Hepatocyte (in vitro differentiated cells): ENCODE measurements at regions not wholly inside any gene's neighbourhood (a gene's known extent, or its start where the extent isn't known, plus 50 kb on each side); places are given as distances from the start of the nearest gene placed in this dataset.

Source experiments
- DNase-seq: peaks from one replicate; pipeline ENCODE4 v3.0.0-alpha.2; 2016; ENCODE audit warnings: low spot score
- H2AFZ ChIP-seq: fragments of 200-600 bp; sonication (generic); 2 replicates; pipeline ENCODE4 v1.6.0; 2016; ENCODE audit warnings: antibody characterized with exemption, mild to moderate bottlenecking
- H3K27ac ChIP-seq: fragments of 200-600 bp; sonication (generic); 2 replicates; pipeline ENCODE4 v1.5.1; 2016; ENCODE audit warnings: mild to moderate bottlenecking
- H3K27me3 ChIP-seq: fragments of 200-600 bp; sonication (generic); 2 replicates; pipeline ENCODE4 v1.6.1; 2016
- H3K36me3 ChIP-seq: fragments of 200-600 bp; sonication (generic); replicated peaks from 2 replicates; pipeline ENCODE4 v1.5.1; 2016; ENCODE audit warnings: low read depth; ENCODE audit not compliant: insufficient read depth
- H3K4me1 ChIP-seq: fragments of 200-600 bp; sonication (generic); 2 replicates; pipeline ENCODE4 v1.5.1; 2016; ENCODE audit warnings: mild to moderate bottlenecking, moderate library complexity; ENCODE audit not compliant: insufficient read depth
- H3K4me2 ChIP-seq: fragments of 200-600 bp; sonication (generic); 2 replicates; pipeline ENCODE4 v1.6.0; 2016
- H3K4me3 ChIP-seq: fragments of 200-600 bp; sonication (generic); 2 replicates; pipeline ENCODE4 v1.5.1; 2016; ENCODE audit warnings: mild to moderate bottlenecking
- H3K79me2 ChIP-seq: fragments of 200-600 bp; sonication (generic); 2 replicates; pipeline ENCODE4 v1.6.0; 2017; ENCODE audit warnings: mild to moderate bottlenecking
- H3K9me2 ChIP-seq: fragments of 200-600 bp; sonication (generic); replicated peaks from 2 replicates; pipeline ENCODE4 v1.6.0; 2017; ENCODE audit warnings: mild to moderate bottlenecking; ENCODE audit not compliant: insufficient read depth
- H3K9me3 ChIP-seq: fragments of 200-600 bp; sonication (generic); 2 replicates; pipeline ENCODE4 v1.5.1; 2016; ENCODE audit warnings: low read depth, mild to moderate bottlenecking
- H4K20me1 ChIP-seq: fragments of 200-600 bp; sonication (generic); 2 replicates; pipeline ENCODE4 v1.6.0; 2016; ENCODE audit warnings: mild to moderate bottlenecking; ENCODE audit not compliant: insufficient read depth, poor library complexity, severe bottlenecking
- EZH2 ChIP-seq: fragments of 200-600 bp; sonication (generic); IDR thresholded peaks from 2 replicates; pipeline ENCODE4 v1.6.1; 2016; ENCODE audit warnings: antibody characterized with exemption, mild to moderate bottlenecking, borderline replicate concordance
- EZH2phosphoT487 ChIP-seq: fragments of 200-600 bp; sonication (generic); IDR thresholded peaks from one replicate; pipeline ENCODE4 v1.6.1; 2018; ENCODE audit warnings: antibody characterized with exemption, mild to moderate bottlenecking, low read depth, moderate library complexity; ENCODE audit not compliant: unreplicated experiment, severe bottlenecking
- WGBS: methylation state at CpG from one replicate; pipeline ENCODE4 v1.1.6; 2016; ENCODE audit warnings: low lambda C conversion rate; ENCODE audit errors: missing lambda C conversion rate; 5-methylcytosine and 5-hydroxymethylcytosine counted together
- TF ChIP-seq, protein P1 (sequence below): fragments of 200-600 bp; sonication (generic); IDR thresholded peaks from 2 replicates; pipeline ENCODE4 v1.5.1; 2016; ENCODE audit warnings: antibody characterized with exemption, mild to moderate bottlenecking; ENCODE audit not compliant: poor library complexity

DNA sequence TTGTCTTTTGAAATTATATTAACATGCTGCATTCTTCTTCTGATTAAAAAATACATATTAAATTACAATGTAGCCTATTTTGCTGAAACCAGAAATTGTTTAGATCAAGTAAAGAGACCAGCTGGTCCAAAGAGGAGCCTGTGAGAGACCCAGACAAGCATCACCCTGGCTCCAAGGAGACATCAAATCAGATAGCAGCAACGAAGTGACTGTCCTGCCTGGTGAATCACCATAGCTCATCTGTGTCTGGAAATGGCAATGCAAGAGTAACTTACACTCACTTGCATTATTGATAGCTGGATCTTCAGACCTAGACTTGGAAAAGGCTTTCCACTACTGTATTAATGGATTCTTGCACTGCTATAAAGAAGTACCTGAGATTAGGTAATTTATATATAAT, 169.1 kb downstream of the KCTD12 start:
- Histone ChIP-seq H2AFZ (no peak overlapping the region), H3K27ac (no peak overlapping the region), H3K4me1 (no peaks in the 10 kb centered on the region), H3K9me3 (no peaks in the 10 kb centered on the region), H3K79me2 (no peaks in the 10 kb centered on the region), H3K27me3 (no peaks in the 10 kb centered on the region), H3K4me3 (no peak overlapping the region), H4K20me1 (no peaks in the 10 kb centered on the region), H3K36me3 (no peaks in the 10 kb centered on the region), H3K9me2 (no peaks in the 10 kb centered on the region), H3K4me2 (no peak overlapping the region)
- 34% methylated on average over 1 of the region's 1 CpG for WGBS
- no peak for TF ChIP-seq EZH2
- TF ChIP-seq, protein P1, sequence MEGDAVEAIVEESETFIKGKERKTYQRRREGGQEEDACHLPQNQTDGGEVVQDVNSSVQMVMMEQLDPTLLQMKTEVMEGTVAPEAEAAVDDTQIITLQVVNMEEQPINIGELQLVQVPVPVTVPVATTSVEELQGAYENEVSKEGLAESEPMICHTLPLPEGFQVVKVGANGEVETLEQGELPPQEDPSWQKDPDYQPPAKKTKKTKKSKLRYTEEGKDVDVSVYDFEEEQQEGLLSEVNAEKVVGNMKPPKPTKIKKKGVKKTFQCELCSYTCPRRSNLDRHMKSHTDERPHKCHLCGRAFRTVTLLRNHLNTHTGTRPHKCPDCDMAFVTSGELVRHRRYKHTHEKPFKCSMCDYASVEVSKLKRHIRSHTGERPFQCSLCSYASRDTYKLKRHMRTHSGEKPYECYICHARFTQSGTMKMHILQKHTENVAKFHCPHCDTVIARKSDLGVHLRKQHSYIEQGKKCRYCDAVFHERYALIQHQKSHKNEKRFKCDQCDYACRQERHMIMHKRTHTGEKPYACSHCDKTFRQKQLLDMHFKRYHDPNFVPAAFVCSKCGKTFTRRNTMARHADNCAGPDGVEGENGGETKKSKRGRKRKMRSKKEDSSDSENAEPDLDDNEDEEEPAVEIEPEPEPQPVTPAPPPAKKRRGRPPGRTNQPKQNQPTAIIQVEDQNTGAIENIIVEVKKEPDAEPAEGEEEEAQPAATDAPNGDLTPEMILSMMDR, result no peak
- no peak for TF ChIP-seq EZH2phosphoT487
- DNase-seq, result no peak

DNA sequence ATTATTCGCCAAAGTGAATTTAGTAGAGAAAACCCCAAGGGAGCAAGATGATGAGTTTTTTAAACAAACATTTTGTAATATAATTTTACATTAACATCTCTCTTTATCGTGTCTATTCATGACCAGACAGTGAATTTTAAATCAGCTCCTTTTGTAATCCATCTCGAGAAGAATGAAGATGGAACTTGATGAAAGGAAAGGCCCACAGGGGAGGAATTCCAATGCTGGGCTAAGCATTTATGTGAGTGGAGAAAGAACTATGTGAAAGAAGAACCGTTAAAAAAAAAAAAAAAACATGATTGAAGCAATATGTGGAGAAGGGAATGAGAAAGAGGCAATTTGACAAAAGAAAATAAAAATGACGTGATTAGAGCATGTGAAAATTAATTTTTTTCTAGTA, 170.6 kb downstream of the KCTD12 start:
- Histone ChIP-seq H3K79me2 (no peaks in the 10 kb centered on the region), H2AFZ (no peak overlapping the region), H3K27ac (peak overlapping the region; percentile 2), H3K9me3 (no peaks in the 10 kb centered on the region), H3K4me2 (no peak overlapping the region), H3K36me3 (no peaks in the 10 kb centered on the region), H3K27me3 (no peaks in the 10 kb centered on the region), H3K9me2 (no peaks in the 10 kb centered on the region), H4K20me1 (no peaks in the 10 kb centered on the region), H3K4me1 (no peaks in the 10 kb centered on the region), H3K4me3 (no peak overlapping the region)
- WGBS, result 67% methylated on average over 5 of the region's 5 CpGs
- no peak for DNase-seq
- TF ChIP-seq EZH2phosphoT487 (no peak), EZH2 (no peak)
- TF ChIP-seq, protein P1, result no peak

- H3K36me3 ChIP-seq, result no peaks in the 10 kb centered on the region
- TF ChIP-seq, protein P1, result no peak
- no peak for TF ChIP-seq EZH2phosphoT487
- TF ChIP-seq EZH2, result no peak
- H3K9me3 ChIP-seq, result no peaks in the 10 kb centered on the region
- 90% methylated on average over 4 of the region's 4 CpGs for WGBS
- H4K20me1 ChIP-seq, result no peaks in the 10 kb centered on the region
- H3K4me3 ChIP-seq, result no peak overlapping the region
- no peak overlapping the region for H3K4me2 ChIP-seq
- DNase-seq, result no peak
- H2AFZ ChIP-seq, result no peak overlapping the region
- H3K79me2 ChIP-seq, result no peaks in the 10 kb centered on the region
- peak overlapping the region; percentile 2 for H3K27ac ChIP-seq
- H3K4me1 ChIP-seq, result no peaks in the 10 kb centered on the region
- no peaks in the 10 kb centered on the region for H3K27me3 ChIP-seq
- H3K9me2 ChIP-seq, result no peaks in the 10 kb centered on the region
Observed at GRCh38 chr13:76715075-76715474, 171.1 kb downstream of the KCTD12 start.

- Histone ChIP-seq H3K9me3 (no peaks in the 10 kb centered on the region), H3K4me1 (no peaks in the 10 kb centered on the region), H3K27me3 (no peaks in the 10 kb centered on the region), H2AFZ (no peak overlapping the region), H3K9me2 (no peaks in the 10 kb centered on the region), H4K20me1 (no peaks in the 10 kb centered on the region), H3K27ac (no peak overlapping the region), H3K4me2 (no peak overlapping the region), H3K4me3 (no peak overlapping the region), H3K36me3 (no peaks in the 10 kb centered on the region), H3K79me2 (no peaks in the 10 kb centered on the region)
- no peak for DNase-seq
- TF ChIP-seq, protein P1, result no peak
- no peak for TF ChIP-seq EZH2
- no peak for TF ChIP-seq EZH2phosphoT487
- WGBS, result 95% methylated on average over 1 of the region's 1 CpG
Observed at GRCh38 chr13:76713280-76713679, 172.9 kb downstream of the KCTD12 start.
